HG03521 (cell line): ENCODE measurements at regions not wholly inside any gene's neighbourhood (a gene's known extent, or its start where the extent isn't known, plus 50 kb on each side); places are given as distances from the start of the nearest gene placed in this dataset.

Experiments used
- ATAC-seq: cut with Tn5 transposase; IDR thresholded peaks from one replicate; pipeline ENCODE4 v1.9.1; 2021; ENCODE audit warnings: mild to moderate bottlenecking, moderate library complexity; ENCODE audit not compliant: unreplicated experiment

GRCh38 chr15:39429898-39430357 lies 151.0 kb upstream of the THBS1 start:
- peak; percentile 30 for ATAC-seq

DNA sequence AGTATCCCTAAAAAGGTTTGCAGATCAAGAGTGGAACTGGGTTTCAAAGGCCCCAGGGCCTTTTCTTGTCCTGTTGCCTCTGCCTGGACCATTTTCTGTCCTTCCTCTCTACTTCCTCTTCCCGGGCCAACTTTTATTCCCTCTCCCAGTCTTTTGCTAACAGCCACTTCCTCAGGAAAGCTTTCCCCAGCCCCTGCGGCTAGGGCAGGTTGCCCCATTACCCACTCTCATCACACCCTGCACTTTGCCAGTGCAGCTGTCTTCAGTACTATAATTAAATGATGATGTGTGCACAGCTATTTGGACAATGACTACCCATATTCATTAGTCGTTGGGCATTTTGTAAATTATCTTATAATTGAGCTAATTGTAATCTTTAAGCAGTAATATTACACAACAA lies 150.5 kb upstream of the THBS1 start:
- no peak for ATAC-seq

GRCh38 chr15:39431376-39431775 lies 149.5 kb upstream of the THBS1 start:
- ATAC-seq = no peak

- no peak for ATAC-seq
Measured at GRCh38 chr15:39432026-39432425, 148.9 kb upstream of the THBS1 start.

GRCh38 chr15:39432912-39433348 lies 147.9 kb upstream of the THBS1 start:
- ATAC-seq = no peak

DNA sequence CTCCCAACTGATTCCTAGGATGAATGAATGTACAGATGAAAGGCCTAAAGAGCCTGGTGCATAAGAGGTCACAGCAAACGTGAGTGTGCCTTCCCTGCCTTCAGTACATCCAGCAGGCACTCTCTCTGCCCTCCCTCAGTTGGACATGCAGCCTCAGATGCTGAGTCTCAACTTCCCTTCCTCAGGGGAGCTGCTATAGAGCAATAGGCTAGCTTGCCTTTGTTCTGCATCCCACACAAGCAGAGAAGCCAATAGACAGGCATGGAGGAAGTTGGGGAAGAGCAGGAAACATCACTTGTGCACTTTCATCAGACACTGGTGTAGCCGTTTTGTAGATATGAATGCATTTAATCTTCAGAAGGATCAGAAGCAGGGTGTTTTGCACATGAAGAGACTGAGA lies 147.5 kb upstream of the THBS1 start:
- ATAC-seq = no peak

GRCh38 chr15:39434163-39434562 lies 146.7 kb upstream of the THBS1 start:
- no peak for ATAC-seq

DNA sequence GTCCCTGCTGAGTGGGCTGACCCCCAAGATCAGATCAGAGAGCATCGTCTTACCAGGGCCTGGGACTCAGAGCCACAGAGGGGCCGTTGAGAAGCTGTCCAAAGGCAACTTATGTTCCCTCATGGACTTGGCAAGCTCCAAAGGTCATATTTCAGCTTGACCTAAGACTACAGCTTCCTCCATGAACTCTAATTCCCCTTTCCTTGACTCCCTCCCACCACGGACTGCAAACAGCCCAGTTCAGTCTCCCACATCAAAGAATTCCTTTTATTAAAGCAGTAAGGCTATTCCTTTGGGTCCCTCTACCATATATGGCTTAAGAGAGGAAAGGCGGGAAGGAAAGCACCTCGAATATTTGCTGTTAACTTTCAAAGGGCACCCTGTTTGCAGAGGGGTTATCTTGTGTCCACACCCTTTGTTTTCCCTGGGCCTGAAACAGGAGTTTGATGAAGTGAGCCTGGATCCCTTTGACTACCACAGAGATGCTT lies 146.1 kb upstream of the THBS1 start:
- no peak for ATAC-seq

DNA sequence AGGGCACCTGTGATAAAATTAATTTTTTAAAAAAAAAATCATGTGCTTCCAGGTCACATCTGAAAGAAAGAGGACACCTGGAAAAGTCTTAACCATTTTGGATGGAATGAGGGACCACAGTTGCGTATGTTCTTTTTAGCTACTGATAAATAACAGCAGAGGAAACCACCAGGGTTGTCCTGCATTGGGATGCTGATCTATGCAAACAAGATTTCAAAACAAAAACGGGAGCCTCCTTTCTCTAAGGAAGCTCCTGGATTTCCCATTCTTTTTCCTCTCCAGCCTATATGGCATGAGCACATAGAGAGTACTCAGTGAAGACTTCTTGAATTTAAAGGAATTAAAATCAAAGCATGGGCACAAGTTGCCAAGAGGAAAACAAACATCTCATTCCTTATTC lies 145.6 kb upstream of the THBS1 start:
- no peak for ATAC-seq

- ATAC-seq = no peak
Measured at GRCh38 chr15:39438260-39438659, 142.6 kb upstream of the THBS1 start.

DNA sequence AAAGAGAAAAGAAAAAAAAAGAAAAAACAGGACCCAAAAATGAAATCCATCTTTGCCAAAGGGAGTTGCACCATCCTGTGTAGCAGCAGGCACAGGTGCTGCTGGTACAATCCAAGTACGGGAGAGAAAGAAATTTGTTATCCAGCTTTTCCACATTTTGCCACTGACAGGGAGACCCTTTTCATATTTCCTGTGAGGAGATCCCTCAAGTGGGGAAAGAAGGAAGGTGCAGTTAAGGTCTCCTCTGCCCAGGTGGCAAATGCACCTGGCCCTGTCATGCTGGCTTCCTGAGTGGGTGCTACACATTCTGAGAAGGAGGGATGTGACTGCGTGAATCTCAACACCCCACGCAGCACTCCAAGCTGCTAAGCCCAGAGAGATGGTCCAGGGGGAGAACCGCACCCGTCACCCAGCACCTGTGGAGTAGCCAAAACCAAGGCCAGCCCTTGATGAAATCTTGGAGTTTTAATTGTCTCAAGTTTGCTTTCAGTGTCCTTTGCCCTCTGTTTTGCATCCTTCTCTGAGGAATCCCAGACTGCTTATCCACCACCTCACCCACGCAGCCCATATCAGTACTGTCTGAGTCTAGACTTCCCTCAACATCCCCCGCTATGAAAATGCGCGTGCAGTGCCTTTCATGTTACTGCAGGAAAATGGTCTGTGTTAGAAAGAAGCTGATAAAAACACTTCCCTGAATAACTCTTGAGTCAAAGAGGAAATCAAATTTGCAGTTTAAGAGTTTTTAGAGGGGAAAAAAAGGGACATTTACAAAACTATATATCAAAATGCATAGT lies 141.9 kb upstream of the THBS1 start:
- no peak for ATAC-seq

GRCh38 chr15:39442898-39443297 lies 138.0 kb upstream of the THBS1 start:
- no peak for ATAC-seq

GRCh38 chr15:39443659-39444219 lies 137.1 kb upstream of the THBS1 start:
- no peak for ATAC-seq

- no peak for ATAC-seq
Measured at GRCh38 chr15:39444735-39445470, 136.0 kb upstream of the THBS1 start.

- ATAC-seq = no peak
Measured at GRCh38 chr15:39445931-39446330, 134.9 kb upstream of the THBS1 start.

- ATAC-seq = no peak
Measured at GRCh38 chr15:39447346-39447745, 133.5 kb upstream of the THBS1 start.

DNA sequence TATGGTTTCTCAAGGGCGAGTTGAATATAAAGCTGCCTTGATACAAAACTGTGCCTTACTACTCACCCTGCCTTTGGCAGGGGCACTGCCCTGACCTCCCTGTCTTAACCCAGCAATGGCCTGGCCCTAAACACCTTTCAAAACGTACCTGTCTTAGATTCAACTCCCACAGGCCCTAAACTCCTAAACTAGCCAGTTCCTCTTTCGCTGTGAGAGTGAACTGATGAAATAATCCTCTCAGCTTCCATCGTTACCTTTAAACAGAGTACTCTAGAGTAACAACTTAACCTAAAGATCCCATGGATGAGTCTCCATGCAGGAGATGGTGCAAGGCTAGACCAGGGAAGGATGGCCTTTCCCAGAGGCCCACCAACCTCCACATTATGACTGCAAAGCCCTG lies 133.0 kb upstream of the THBS1 start:
- ATAC-seq = no peak

- ATAC-seq = no peak
Measured at GRCh38 chr15:39448409-39448808, 132.5 kb upstream of the THBS1 start.

- ATAC-seq = no peak
Measured at GRCh38 chr15:39451121-39451688, 129.7 kb upstream of the THBS1 start.

DNA sequence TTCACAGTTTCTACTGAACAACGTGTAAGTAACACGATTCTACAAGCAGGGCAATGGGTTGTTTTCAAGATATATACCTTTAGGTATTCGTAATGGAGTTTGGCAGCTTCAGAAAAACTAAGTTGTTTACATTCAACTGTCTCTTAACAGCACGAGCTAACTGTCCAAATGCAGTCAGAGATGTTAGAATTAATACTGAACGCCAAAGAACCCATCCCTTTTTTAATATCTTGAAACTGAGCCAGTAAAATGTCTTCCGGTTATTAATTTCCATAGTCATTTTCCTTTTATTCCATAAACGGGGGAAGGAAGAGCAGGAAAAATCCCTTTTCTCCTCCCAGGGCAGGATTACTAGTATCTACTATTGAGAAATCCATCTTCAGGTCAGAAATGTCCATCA lies 129.0 kb upstream of the THBS1 start:
- ATAC-seq = no peak

- peak; percentile 61 for ATAC-seq
Measured at GRCh38 chr15:39453620-39454019, 127.3 kb upstream of the THBS1 start.
